ENCODE measurements at regions not wholly inside any gene's neighbourhood (a gene's known extent, or its start where the extent isn't known, plus 50 kb on each side); places are given as distances from the start of the nearest gene placed in this dataset.

DNA sequence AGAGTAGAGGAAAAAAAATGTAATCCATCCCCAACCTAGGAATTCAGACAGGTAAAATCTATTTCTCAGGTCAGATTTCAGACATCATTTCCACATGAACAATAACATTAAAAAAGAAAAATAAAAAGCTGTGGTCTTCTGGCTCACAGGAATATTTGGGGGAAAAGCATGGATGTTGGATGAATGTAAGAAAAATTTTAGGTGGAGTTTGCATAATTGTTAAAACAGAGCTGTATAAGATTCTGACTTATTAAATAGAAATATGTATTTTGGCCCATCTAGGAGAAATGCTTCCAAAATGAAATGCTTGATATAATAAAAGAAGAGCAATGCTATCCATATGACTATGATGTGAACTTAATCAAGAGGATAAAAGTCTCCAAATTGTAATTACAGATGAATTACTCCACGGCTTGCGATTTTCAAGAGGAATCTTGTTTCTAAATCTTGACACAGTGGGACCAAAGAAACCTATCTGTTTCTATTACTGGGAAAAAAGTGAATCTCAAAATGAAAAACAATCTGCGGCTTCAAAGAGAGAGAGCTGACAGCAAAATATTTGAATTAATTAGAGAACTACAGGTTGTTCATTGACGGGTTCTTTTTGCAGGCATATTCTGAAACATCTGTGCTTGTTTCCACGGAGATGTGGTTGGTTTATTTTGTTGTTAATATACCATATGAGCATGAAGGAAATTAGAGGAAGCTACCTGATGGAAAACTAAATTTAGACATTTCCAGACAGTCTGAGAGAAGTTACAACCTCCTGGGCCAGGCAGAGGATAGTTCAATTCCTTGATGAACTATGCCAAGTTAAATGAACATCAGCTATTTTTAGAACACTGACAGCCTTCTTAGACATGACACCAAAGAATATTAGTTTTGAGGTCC lies 468.7 kb downstream of the PID1 start:
- no peak overlapping the region for H3K4me3 ChIP-seq (ENCODE audit: low read depth in 1 of 3, low read length in 3 of 3)
- DNase-seq (ENCODE audit: low spot score), result no peak
- no peak for TF ChIP-seq RAD21 (IDR thresholded peaks at IDR 0.05)
- TF ChIP-seq, protein P1, sequence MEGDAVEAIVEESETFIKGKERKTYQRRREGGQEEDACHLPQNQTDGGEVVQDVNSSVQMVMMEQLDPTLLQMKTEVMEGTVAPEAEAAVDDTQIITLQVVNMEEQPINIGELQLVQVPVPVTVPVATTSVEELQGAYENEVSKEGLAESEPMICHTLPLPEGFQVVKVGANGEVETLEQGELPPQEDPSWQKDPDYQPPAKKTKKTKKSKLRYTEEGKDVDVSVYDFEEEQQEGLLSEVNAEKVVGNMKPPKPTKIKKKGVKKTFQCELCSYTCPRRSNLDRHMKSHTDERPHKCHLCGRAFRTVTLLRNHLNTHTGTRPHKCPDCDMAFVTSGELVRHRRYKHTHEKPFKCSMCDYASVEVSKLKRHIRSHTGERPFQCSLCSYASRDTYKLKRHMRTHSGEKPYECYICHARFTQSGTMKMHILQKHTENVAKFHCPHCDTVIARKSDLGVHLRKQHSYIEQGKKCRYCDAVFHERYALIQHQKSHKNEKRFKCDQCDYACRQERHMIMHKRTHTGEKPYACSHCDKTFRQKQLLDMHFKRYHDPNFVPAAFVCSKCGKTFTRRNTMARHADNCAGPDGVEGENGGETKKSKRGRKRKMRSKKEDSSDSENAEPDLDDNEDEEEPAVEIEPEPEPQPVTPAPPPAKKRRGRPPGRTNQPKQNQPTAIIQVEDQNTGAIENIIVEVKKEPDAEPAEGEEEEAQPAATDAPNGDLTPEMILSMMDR (IDR thresholded peaks at IDR 0.05; ENCODE audit: low read depth, low read length, missing input control), result no peak
- no peak for TF ChIP-seq RXRA (IDR thresholded peaks at IDR 0.05)
- TF ChIP-seq, protein P2, sequence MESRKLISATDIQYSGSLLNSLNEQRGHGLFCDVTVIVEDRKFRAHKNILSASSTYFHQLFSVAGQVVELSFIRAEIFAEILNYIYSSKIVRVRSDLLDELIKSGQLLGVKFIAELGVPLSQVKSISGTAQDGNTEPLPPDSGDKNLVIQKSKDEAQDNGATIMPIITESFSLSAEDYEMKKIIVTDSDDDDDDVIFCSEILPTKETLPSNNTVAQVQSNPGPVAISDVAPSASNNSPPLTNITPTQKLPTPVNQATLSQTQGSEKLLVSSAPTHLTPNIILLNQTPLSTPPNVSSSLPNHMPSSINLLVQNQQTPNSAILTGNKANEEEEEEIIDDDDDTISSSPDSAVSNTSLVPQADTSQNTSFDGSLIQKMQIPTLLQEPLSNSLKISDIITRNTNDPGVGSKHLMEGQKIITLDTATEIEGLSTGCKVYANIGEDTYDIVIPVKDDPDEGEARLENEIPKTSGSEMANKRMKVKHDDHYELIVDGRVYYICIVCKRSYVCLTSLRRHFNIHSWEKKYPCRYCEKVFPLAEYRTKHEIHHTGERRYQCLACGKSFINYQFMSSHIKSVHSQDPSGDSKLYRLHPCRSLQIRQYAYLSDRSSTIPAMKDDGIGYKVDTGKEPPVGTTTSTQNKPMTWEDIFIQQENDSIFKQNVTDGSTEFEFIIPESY (IDR thresholded peaks at IDR 0.05), result no peak
- TF ChIP-seq MAX (IDR thresholded peaks at IDR 0.05), result no peak
- TF ChIP-seq FOXA2 (IDR thresholded peaks at IDR 0.05), result no peak
- H3K9ac ChIP-seq (ENCODE audit: low read depth in 1 of 2, low read length in 2 of 2), result no peak overlapping the region
- H3K27ac ChIP-seq (ENCODE audit: low read depth in 1 of 2, low read length in 2 of 2), result no peak overlapping the region
- no peaks in the 10 kb centered on the region for H3K27me3 ChIP-seq (ENCODE audit: control insufficient read depth in 4 of 4, insufficient read depth in 4 of 4, low read length in 3 of 4)
- no peaks in the 10 kb centered on the region for H3K36me3 ChIP-seq (ENCODE audit: control insufficient read depth in 4 of 4, insufficient read depth in 3 of 4, low read depth in 1 of 4, low read length in 3 of 4)
- no peaks in the 10 kb centered on the region for H3K4me1 ChIP-seq (ENCODE audit: control insufficient read depth in 4 of 4, insufficient read depth in 4 of 4, low read length in 3 of 4)
- WGBS, result 89% methylated on average over 5 of the region's 5 CpGs
- H3K9me3 ChIP-seq (ENCODE audit: control insufficient read depth in 4 of 4, low read length in 3 of 4), result no peaks in the 10 kb centered on the region

DNA sequence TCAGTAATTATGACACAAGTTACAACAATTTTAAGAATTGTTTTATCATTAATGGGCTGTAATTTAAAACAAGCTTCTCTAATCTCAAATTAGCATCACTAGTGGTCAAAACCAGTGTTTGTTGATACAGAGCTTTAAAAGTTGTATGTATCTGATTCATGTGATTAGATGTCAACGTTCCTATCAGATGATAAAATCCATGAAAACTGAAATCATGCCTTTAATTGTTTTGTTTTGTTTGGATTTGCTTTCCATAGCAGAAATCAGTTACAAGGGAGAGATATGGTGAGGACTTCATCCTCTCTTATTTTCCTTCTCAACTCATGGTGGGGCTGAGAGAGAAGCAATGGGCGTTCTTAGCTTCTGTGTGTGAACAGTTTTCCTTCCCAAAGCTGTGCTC lies 469.6 kb downstream of the PID1 start:
- TF ChIP-seq SP1 (IDR thresholded peaks at IDR 0.05), result no peak
- no peak for TF ChIP-seq NR2F2 (IDR thresholded peaks at IDR 0.05)
- no peak for TF ChIP-seq EGR1 (IDR thresholded peaks at IDR 0.05; ENCODE audit: low read depth in 2 of 2)
- no peak for TF ChIP-seq GABPA (IDR thresholded peaks at IDR 0.05 in 1 of 2, conservative IDR thresholded peaks at IDR 0.05 in 1 of 2)
- no peak for TF ChIP-seq MAX (IDR thresholded peaks at IDR 0.05)
- TF ChIP-seq, protein P1 (IDR thresholded peaks at IDR 0.05; ENCODE audit: low read depth, low read length, missing input control), result no peak
- no peak for TF ChIP-seq FOXA2 (IDR thresholded peaks at IDR 0.05)
- DNase-seq (ENCODE audit: low spot score), result no peak
- Histone ChIP-seq H3K4me3 (ENCODE audit: low read depth in 1 of 3, low read length in 3 of 3) (no peak overlapping the region), H3K36me3 (ENCODE audit: control insufficient read depth in 4 of 4, insufficient read depth in 3 of 4, low read depth in 1 of 4, low read length in 3 of 4) (no peaks in the 10 kb centered on the region), H3K9ac (ENCODE audit: low read depth in 1 of 2, low read length in 2 of 2) (no peak overlapping the region), H3K27ac (ENCODE audit: low read depth in 1 of 2, low read length in 2 of 2) (no peak overlapping the region), H3K27me3 (ENCODE audit: control insufficient read depth in 4 of 4, insufficient read depth in 4 of 4, low read length in 3 of 4) (no peaks in the 10 kb centered on the region), H3K9me3 (ENCODE audit: control insufficient read depth in 4 of 4, low read length in 3 of 4) (no peaks in the 10 kb centered on the region), H3K4me1 (ENCODE audit: control insufficient read depth in 4 of 4, insufficient read depth in 4 of 4, low read length in 3 of 4) (no peaks in the 10 kb centered on the region)
- 54% methylated on average over 2 of the region's 2 CpGs for WGBS

All from liver (tissue), 8 donors.